Adrenal gland (tissue), 5 donors: ENCODE measurements at regions not wholly inside any gene's neighbourhood (a gene's known extent, or its start where the extent isn't known, plus 50 kb on each side); places are given as distances from the start of the nearest gene placed in this dataset.

Source experiments
- CTCF ChIP-seq, 6 experiments: fragments of 450-650 bp in 4 of 6; fragments of 200-600 bp in 2 of 6; sonication (generic) in 1 of 6; IDR thresholded peaks; 1 replicate in 5 of 6; 2 replicates in 1 of 6; pipeline versions ENCODE4 v1.5.1 to v1.8.0; 2016 to 2021; ENCODE audit warnings: antibody characterized with exemption in 6 of 6, mild to moderate bottlenecking in 2 of 6, moderate library complexity in 1 of 6
- POLR2A ChIP-seq, 2 donors: fragments of 450-650 bp; IDR thresholded peaks; one replicate each; pipeline ENCODE4 v1.6.1; 2017; ENCODE audit warnings: antibody characterized with exemption in 2 of 2, mild to moderate bottlenecking in 2 of 2, moderate library complexity in 1 of 2
- donor health status: DM: no; HTN: no; CAD: no.

GRCh38 chr12:24427776-24428175, 478.3 kb upstream of the SOX5 start:
- no peak for TF ChIP-seq CTCF (IDR thresholded peaks at IDR 0.05)
- TF ChIP-seq POLR2A (IDR thresholded peaks at IDR 0.05), result no peak
